Keratinocyte (primary cell): ENCODE measurements at regions not wholly inside any gene's neighbourhood (a gene's known extent, or its start where the extent isn't known, plus 50 kb on each side); places are given as distances from the start of the nearest gene placed in this dataset.

Source experiments
- DNase-seq: peaks from one replicate; pipeline ENCODE4 v3.0.0-alpha.2; 2011; ENCODE audit warnings: low read depth, missing footprints, low spot score
- FAIRE-seq: peaks from 2 replicates; lab custom pipeline; 2011; peaks lifted over from hg19 to GRCh38; lab: Jason Lieb, UNC
- H2AFZ ChIP-seq: 2 replicates; pipeline ENCODE4 v1.6.0; 2012; ENCODE audit warnings: low read length, control low read depth, inconsistent platforms; ENCODE audit not compliant: control insufficient read depth
- H3K27ac ChIP-seq: 2 replicates; pipeline ENCODE4 v1.5.1; 2011; ENCODE audit warnings: low read length; ENCODE audit not compliant: control insufficient read depth, insufficient read depth
- H3K27me3 ChIP-seq: 3 replicates; pipeline ENCODE4 v1.6.0; 2011; ENCODE audit warnings: low read length; ENCODE audit not compliant: control insufficient read depth, insufficient read depth; ENCODE audit errors: extremely low read depth
- H3K36me3 ChIP-seq, 2 experiments: 2 replicates in 1 of 2; 3 replicates in 1 of 2; pipeline ENCODE4 v1.5.1; 2011; ENCODE audit warnings: low read length in 2 of 2, mild to moderate bottlenecking in 1 of 2; ENCODE audit not compliant: control insufficient read depth in 2 of 2, insufficient read depth in 2 of 2; ENCODE audit errors: extremely low read depth in 1 of 2
- H3K4me1 ChIP-seq: 3 replicates; pipeline ENCODE4 v1.5.1; 2011; ENCODE audit warnings: low read length; ENCODE audit not compliant: control insufficient read depth, insufficient read depth; ENCODE audit errors: extremely low read depth
- H3K4me2 ChIP-seq: 3 replicates; pipeline ENCODE4 v1.6.0; 2011; ENCODE audit warnings: low read depth, low read length; ENCODE audit not compliant: control insufficient read depth, insufficient read depth; ENCODE audit errors: extremely low read depth
- H3K4me3 ChIP-seq, 3 experiments: fragments of 200-600 bp in 1 of 3; sonication (generic) in 1 of 3; 2 replicates in 2 of 3; 3 replicates in 1 of 3; pipeline ENCODE4 v1.5.1; 2011 to 2016; ENCODE audit warnings: low read length in 3 of 3, mild to moderate bottlenecking in 3 of 3, control low read depth in 2 of 3, inconsistent platforms in 1 of 3, low read depth in 1 of 3, mixed read lengths in 1 of 3, mixed run types in 1 of 3, moderate library complexity in 1 of 3; ENCODE audit not compliant: control insufficient read depth in 2 of 3, insufficient read depth in 2 of 3; ENCODE audit errors: extremely low read depth in 1 of 3
- H3K79me2 ChIP-seq: 2 replicates; pipeline ENCODE4 v1.6.0; 2012; ENCODE audit warnings: low read length; ENCODE audit not compliant: control insufficient read depth, insufficient read depth
- H3K9ac ChIP-seq: 3 replicates; pipeline ENCODE4 v1.6.0; 2011; ENCODE audit warnings: low read length; ENCODE audit not compliant: control insufficient read depth, insufficient read depth; ENCODE audit errors: extremely low read depth
- H3K9me1 ChIP-seq: 3 replicates; pipeline ENCODE4 v1.6.0; 2011; ENCODE audit warnings: low read length; ENCODE audit not compliant: control insufficient read depth, insufficient read depth; ENCODE audit errors: extremely low read depth
- H3K9me3 ChIP-seq: 2 replicates; pipeline ENCODE4 v1.5.1; 2012; ENCODE audit warnings: low read depth, low read length; ENCODE audit not compliant: control insufficient read depth
- H4K20me1 ChIP-seq: 3 replicates; pipeline ENCODE4 v1.6.0; 2011; ENCODE audit warnings: low read length; ENCODE audit not compliant: control insufficient read depth, insufficient read depth; ENCODE audit errors: extremely low read depth
- CTCF ChIP-seq, 3 experiments: IDR thresholded peaks in 1 of 3; conservative IDR thresholded peaks in 1 of 3; optimal IDR thresholded peaks in 1 of 3; 2 replicates in 2 of 3; 3 replicates in 1 of 3; pipeline versions ENCODE3 to v1.5.1; 2011; ENCODE audit warnings: low read length in 3 of 3, mild to moderate bottlenecking in 3 of 3, moderate library complexity in 2 of 3, control low read depth in 1 of 3, inconsistent platforms in 1 of 3; ENCODE audit not compliant: insufficient read depth in 2 of 3; ENCODE audit errors: extremely low read depth in 1 of 3
- EZH2 ChIP-seq: IDR thresholded peaks from one replicate; pipeline ENCODE4 v1.6.1; 2012; ENCODE audit warnings: inconsistent platforms, mild to moderate bottlenecking, low read length, moderate library complexity
- dilution Hi-C: fragments of 300-500 bp; cut with MboI; formaldehyde crosslinking; loops from one replicate; pipeline ENCODE4 v1.7.0; 2020; ENCODE audit warnings: low sequenced_read_pairs; ENCODE audit not compliant: extremely low pct_ligation_motif_present

DNA sequence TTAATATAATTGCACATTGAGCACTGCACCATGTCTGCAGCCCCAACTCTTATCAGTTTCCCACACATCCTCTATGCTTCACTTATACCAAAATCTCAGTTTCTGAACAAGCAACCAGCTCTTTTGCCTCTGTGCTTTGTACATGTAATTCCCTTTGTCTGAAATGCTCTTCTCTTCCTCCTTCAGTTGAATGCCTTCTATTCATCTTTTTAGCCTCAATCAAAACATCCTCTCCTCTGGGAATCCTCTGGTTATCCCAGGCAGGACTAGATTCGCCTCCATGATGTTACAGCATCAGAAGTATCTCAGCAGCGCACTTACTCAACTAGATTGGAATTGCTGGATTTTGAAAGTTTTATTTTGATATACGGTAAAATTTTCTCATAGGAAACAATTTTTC lies 143.3 kb downstream of the GAS1 start:
- no peak overlapping the region for H3K4me3 ChIP-seq
- dilution Hi-C loops: no loop called here
- H3K9me1 ChIP-seq: no peaks in the 10 kb centered on the region
- no peak overlapping the region for H3K27ac ChIP-seq
- no peaks in the 10 kb centered on the region for H3K9me3 ChIP-seq
- H2AFZ ChIP-seq: no peak overlapping the region
- no peaks in the 10 kb centered on the region for H3K36me3 ChIP-seq
- H3K79me2 ChIP-seq: no peaks in the 10 kb centered on the region
- no peaks in the 10 kb centered on the region for H4K20me1 ChIP-seq
- H3K9ac ChIP-seq: no peak overlapping the region
- TF ChIP-seq CTCF (optimal IDR thresholded peaks at IDR 0.05 in 1 of 3, IDR thresholded peaks at IDR 0.05 in 1 of 3, conservative IDR thresholded peaks at IDR 0.05 in 1 of 3; ENCODE audit: extremely low read depth in 1 of 3, insufficient read depth in 2 of 3, low read length in 3 of 3) (no peak), EZH2 (no peak)
- H3K27me3 ChIP-seq: no peaks in the 10 kb centered on the region
- H3K4me2 ChIP-seq: no peak overlapping the region
- FAIRE-seq (no peak), DNase-seq (no peak)
- no peaks in the 10 kb centered on the region for H3K4me1 ChIP-seq

DNA sequence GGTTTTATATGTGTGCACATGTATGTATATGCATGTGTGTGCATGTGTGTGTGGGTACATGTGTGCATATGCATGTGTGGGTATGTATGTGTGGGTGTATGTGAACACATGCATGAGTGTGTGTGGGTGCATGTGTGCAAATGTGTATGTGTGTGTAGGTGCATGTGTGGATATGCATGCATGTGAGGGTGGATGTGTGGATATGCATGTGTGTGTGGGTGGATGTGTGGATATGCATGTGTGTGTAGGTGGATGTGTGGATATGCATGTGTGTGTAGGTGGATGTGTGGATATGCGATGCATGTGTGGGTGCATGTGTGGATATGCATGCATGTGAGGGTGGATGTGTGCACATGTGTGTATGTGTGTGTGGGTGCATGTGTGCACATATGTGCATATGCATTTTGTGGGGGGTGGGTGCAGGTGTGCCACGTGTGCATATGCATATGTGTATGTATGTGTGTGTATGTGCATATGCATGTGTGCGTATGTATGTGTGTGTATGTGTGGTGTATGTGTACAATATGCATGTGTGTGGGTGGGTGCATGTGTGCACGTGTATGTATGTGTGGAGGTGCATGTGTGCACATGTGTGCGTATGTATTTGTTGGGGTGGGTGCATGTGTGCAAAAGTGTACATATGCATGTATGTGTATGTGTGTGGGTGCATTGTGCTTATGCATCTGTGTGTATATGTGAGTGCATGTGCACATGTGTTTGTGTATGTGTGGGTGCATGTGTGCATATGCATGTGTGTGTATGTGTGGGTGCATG lies 144.2 kb downstream of the GAS1 start:
- dilution Hi-C loops: no loop called here
- no peaks in the 10 kb centered on the region for H3K36me3 ChIP-seq
- H4K20me1 ChIP-seq: no peaks in the 10 kb centered on the region
- H3K9me3 ChIP-seq: no peaks in the 10 kb centered on the region
- H2AFZ ChIP-seq: no peak overlapping the region
- no peak overlapping the region for H3K4me3 ChIP-seq
- H3K4me1 ChIP-seq: no peaks in the 10 kb centered on the region
- H3K27ac ChIP-seq: no peak overlapping the region
- H3K9me1 ChIP-seq: no peaks in the 10 kb centered on the region
- DNase-seq (no peak), FAIRE-seq (no peak)
- H3K27me3 ChIP-seq: no peaks in the 10 kb centered on the region
- no peaks in the 10 kb centered on the region for H3K79me2 ChIP-seq
- no peak overlapping the region for H3K4me2 ChIP-seq
- H3K9ac ChIP-seq: no peak overlapping the region
- TF ChIP-seq CTCF (optimal IDR thresholded peaks at IDR 0.05 in 1 of 3, IDR thresholded peaks at IDR 0.05 in 1 of 3, conservative IDR thresholded peaks at IDR 0.05 in 1 of 3; ENCODE audit: extremely low read depth in 1 of 3, insufficient read depth in 2 of 3, low read length in 3 of 3) (no peak), EZH2 (no peak)
